ENCODE measurements at regions not wholly inside any gene's neighbourhood (a gene's known extent, or its start where the extent isn't known, plus 50 kb on each side); places are given as distances from the start of the nearest gene placed in this dataset.
A peak's percentile ranks its signal among the peaks of the same experiment; 100 is the strongest.

DNA sequence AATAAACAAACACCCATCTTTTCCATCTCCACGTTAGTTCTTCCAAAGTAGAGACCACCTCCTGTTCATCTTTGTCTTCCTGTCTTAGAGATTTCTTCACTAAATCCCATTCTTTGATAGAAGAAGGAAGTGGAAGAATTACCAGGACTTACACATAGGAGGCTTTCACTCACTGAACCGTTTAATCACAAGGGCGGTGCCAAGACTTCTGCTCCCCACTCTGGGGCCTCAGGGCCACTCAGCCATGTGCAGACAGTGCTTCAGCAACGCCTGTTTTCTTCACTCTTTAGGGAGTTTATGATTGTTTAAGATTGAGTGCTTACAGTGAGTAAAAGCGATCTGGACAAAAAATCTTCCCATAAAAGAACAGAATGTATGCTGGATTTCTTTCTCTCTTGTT is 63.9 kb upstream of the SORCS3 start:
- DNase-seq, result no peak

DNA sequence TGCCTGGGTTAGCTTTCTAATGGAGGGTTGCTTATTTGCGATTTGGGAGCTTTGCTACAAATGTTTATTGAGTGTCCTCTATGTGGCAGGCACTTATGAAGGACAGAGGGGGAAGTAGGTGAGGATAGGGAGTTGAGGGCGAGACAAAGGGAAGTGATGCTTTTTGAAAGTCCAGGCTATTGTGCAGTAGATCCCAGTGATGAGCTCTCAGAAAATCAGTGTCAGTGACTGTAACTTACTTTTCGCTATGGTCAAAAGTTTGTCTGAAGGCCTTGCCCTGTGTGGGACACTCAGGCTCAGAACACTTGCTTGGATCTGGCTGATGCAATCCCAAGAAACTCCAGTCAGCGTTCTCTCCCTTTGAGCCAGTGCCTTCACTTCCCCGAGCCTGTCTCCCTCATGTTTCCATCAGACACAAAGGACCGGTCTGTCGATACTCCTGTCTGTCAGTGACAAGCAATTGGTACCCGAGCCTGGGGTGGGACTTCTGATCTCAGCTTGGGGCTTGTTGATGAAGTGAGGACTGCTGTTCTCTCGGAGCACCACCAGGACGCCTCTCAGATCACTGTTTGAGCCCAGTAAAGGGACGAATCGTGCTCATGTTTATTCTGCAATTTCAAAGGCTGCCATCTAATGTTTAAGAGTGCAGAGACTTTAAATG is 63.1 kb upstream of the SORCS3 start:
- no peak for DNase-seq

DNA sequence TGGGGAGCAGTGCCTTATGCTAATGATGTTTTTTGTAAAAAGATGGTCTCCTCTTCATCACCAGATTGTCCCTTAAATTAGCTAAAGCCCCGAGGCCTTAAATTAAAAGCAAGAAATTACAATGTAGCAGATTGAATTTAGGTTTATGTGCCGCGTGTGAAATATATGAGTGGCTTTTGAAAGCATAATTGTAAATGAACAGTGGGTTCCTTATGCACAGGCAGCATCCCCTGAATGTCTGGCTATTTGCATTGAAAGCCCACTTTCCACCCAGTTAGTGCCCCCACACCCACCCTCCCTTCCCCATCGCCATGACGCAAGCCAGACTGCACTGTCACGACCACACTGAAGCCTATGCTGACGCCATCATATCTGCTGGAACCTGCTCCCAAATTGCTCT is 62.4 kb upstream of the SORCS3 start:
- DNase-seq, result no peak

DNA sequence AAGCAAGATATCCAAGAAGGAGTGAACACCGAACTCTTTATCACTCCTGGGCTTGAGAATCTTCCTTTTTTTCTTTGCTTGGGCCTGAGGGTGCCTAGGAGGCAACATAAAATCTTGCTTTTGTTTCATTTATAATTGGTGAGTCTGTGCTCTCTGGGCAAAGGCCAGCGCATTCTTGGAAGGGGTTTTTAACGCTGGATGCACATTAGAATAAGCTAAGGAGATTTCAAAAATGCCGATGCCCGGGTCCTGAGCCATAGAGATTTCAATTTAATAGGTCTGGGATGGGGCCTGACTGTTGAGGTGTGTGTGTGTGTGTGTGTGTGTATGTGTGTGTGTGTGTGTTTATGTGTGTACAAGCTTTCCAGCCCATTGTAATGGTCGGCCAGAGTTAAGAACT is 62.0 kb upstream of the SORCS3 start:
- no peak for DNase-seq

DNA sequence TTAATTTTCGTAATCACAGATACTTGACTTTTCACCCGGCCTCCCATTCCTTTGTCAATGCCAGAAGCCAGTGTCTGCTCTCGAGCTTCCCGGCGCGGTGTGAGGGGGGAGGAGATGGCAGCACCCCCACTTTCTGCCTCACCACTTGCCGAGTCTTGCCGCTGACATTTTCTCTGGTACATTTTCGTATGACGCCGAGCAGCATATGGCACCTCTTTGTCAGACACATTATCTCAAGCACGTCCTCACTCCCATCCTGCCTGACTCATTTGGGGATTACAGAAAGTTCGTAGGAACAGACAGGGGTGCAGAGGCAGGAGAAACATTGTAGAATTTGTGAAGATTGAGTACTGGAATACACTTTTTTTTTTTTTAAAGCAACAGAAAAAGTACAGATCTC is 60.8 kb upstream of the SORCS3 start:
- DNase-seq, result no peak

DNA sequence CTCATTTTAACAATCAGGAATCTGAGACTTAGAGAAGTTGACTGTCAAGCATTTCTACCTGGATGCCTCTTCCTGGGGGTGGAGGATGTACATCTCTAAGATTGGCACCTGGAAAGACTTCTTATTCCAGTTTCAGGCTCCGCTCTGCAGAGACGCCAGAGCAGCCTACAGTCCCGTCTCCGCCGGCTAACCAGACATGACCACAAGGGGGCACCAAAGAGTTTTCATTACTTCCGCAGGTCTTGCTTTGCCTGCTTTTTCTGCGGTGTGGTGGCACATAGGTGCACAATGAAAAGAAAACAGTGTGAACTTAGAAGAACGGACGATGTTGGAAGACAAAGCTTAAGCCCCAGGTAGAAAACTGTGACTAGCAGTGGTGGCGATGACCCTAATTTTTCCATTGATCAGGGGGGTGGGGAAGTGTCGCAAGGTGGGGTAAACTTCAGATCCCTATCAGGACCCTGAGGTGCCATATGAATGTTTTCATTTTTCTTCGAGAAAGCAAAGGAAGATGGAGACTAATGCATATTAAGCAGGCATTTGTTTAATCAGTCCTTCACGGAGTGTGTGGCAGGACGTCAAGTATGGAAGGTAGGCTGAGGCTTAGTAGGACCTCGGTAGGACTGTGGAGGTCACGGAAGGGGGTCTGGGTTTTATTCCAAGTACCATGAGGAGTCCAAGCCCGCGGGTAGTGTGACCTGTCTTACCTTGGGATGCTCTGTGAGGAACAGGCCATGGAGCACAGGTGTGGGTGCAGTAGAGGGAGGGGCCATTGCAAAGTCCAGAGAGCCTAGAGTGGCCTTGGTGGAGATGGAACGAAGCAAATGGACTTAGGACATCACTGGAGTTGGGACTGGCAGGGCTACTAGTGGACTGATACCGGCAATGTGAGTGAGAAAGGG is 60.1 kb upstream of the SORCS3 start:
- peak; percentile 8 for DNase-seq

DNA sequence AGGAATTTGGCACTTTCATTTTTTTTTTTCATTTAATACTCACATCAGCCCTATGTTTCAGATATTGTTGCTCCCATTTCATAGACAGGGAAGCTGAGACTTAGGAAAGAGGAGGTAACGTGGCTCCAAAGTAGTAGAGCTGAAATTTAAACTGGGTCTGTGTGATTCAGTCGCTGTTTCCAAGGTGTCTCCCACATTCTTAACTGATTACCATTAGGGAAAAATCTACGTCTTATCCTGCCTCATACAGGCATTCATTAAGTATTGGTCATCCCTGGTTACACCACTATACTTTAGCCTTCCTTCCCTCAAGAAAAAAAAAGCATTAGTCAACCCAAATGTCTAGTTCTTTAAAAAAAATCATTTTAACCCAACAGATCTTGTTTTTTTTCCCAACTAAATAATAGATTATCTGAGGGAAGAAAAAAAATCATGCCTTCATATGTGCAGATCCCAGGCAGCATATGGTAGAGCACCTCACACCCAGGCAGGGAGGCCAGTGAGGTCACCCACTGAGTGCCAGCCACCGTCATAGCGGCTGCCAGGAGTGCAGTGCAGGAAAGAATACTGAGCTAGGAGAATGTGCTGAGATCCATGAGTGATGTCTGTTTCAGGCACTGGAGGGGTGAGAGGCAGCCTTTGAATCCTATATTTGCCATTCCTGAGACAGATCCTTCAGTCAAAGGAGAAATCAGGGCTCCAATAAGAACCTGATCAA is 59.0 kb upstream of the SORCS3 start:
- DNase-seq, result no peak

DNA sequence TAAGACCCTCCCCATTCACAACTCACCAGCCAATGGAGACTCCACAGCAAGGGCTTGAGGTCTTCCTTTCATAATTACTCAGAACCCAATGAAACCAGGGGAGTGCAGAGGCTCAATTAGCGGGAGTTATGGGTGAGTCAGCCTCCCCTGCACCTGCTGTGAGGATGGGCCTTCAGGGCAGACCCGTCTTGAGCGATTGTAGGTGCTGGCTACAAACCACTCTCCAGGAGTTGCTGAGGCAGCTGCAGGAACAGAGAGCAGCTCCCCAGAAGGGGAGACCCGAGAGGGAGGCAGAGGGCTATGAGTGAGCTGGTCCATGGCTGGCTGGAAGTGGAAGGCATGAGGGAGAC is 58.5 kb upstream of the SORCS3 start:
- DNase-seq, result no peak

DNA sequence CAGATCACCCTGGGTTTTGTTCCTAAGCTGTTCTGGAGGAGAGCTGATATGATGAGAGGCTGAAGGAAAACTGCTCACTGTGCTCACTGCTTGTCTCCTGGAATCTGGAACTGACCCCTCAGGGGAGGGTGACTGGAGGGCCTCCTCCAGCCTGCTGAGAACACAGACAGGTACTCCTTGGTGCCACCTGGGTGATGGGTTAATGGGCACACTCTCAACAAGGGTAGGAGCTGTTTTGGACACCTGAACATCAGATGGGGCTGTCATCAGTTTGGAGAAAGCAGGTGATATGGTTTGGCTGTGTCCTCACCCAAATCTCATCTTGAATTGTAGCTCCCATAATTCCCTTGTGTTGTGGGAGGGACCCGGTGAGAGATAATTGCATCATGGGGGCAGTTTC is 58.1 kb upstream of the SORCS3 start:
- no peak for DNase-seq

DNA sequence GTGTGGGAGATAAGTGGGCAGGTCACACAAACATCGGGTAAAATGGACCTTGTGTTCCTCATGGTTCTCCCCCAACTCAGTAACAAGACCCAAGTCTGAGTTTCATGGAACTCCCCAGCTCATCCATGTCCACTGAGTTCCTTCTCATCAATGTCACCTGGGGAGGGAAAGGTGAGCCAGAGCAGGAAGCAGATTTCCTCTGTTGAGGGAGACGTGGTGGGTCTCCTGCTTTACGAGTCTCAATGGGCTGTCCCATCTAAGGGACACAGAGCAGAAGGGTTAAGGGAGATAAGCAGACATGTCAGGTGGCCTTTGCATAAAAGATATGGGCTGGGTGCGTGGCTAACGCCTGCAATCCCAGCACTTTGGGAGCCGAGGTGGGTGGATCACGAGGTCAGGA is 56.5 kb upstream of the SORCS3 start:
- no peak for DNase-seq

DNA sequence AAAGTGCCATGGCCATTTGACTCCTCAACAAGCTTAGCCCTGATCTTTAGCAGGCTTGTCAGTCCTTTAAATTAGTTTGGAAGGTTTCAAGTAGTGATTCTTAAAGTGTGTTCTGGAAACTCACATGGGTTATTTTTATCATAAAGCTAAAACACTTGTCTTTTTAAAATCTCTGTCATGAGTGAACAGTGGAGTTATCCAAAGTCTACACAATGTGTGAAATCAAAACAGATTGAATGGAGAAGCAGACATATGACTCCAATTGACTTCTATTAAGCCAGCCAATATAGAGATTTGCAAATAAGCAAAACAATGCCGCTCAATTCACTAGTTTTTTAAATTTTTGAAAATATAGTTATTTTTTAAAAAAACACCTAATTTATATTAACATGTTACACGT is 53.3 kb upstream of the SORCS3 start:
- no peak for DNase-seq

DNA sequence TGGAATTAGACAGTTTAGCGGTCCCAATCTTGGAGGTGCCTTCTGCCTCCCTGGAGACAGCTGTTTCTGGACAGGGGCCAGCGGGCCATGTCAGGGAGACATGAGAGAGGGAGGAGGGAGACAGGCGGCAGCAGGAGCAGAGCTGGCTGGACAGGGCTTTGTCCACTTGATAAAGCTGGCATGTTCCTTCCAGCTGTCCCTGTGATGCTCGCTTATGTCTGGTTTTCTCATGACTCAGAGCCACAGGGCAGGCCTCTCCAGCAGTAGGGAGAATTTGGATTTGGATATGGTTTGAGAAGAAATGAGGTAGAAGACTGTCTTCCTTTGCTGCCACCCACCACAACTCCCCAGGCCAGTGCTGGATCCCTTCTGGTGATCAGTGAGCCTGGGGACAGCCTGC is 51.7 kb upstream of the SORCS3 start:
- DNase-seq, result no peak

DNA sequence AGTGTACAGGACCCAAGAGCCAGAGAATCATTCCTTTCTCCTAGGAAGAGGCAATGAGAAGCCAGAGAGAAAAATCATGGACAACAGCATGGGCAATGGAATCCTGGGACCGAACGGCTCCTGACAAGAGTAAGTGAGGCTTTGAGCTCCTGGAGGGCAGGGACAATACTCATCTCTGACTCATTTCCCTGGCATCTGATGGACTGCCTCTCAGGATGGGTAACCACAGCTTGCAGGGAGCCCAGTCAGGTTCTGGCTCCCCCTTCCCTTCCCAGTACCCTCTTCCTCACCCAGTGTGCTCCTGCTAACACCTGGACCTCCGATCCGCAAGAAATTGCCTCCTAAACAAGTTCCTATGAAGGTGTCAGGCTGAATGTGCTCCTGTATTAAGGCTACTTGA is 51.2 kb upstream of the SORCS3 start:
- no peak for DNase-seq
